ENCODE measurements at regions not wholly inside any gene's neighbourhood (a gene's known extent, or its start where the extent isn't known, plus 50 kb on each side); places are given as distances from the start of the nearest gene placed in this dataset.

GRCh38 chr22:48630433-48630754, 1197.3 kb downstream of the BRD1 start:
- Histone ChIP-seq H3K9me2 (replicated peaks; ENCODE audit: insufficient read depth, low read length) (no peaks in the 10 kb centered on the region), H3K4me2 (ENCODE audit: low read depth, low read length, poor library complexity, severe bottlenecking) (no peak overlapping the region), H3K4me3 (ENCODE audit: insufficient read depth, low read length, poor library complexity, severe bottlenecking) (no peak overlapping the region), H4K20me1 (ENCODE audit: low read depth, low read length) (no peaks in the 10 kb centered on the region), H3K27me3 (ENCODE audit: low read length) (no peaks in the 10 kb centered on the region), H3K36me3 (ENCODE audit: low read length) (no peaks in the 10 kb centered on the region), H3K9me3 (ENCODE audit: insufficient read depth, low read length) (no peaks in the 10 kb centered on the region), H3K27ac (ENCODE audit: low read depth, low read length) (no peak overlapping the region), H2AFZ (ENCODE audit: low read depth, low read length, severe bottlenecking) (no peak overlapping the region), H3K9ac (ENCODE audit: low read length) (no peak overlapping the region), H3F3A (ENCODE audit: insufficient read depth) (no peaks in the 10 kb centered on the region), H3K79me2 (ENCODE audit: insufficient read depth, low read length) (no peaks in the 10 kb centered on the region)
- TF ChIP-seq EZH2phosphoT487 (conservative IDR thresholded peaks at IDR 0.05; ENCODE audit: low read length) (no peak), CTCF (IDR thresholded peaks at IDR 0.05; ENCODE audit: insufficient read depth, low read length, poor library complexity, severe bottlenecking) (no peak)

GRCh38 chr22:48629631-48630432, 1197.8 kb downstream of the BRD1 start:
- H3K9me3 ChIP-seq (ENCODE audit: insufficient read depth, low read length): no peaks in the 10 kb centered on the region
- no peak overlapping the region for H3K27ac ChIP-seq (ENCODE audit: low read depth, low read length)
- no peaks in the 10 kb centered on the region for H3K27me3 ChIP-seq (ENCODE audit: low read length)
- no peak overlapping the region for H3K4me3 ChIP-seq (ENCODE audit: insufficient read depth, low read length, poor library complexity, severe bottlenecking)
- H3K4me2 ChIP-seq (ENCODE audit: low read depth, low read length, poor library complexity, severe bottlenecking): no peak overlapping the region
- no peaks in the 10 kb centered on the region for H3F3A ChIP-seq (ENCODE audit: insufficient read depth)
- H3K79me2 ChIP-seq (ENCODE audit: insufficient read depth, low read length): no peaks in the 10 kb centered on the region
- H4K20me1 ChIP-seq (ENCODE audit: low read depth, low read length): no peaks in the 10 kb centered on the region
- no peaks in the 10 kb centered on the region for H3K9me2 ChIP-seq (replicated peaks; ENCODE audit: insufficient read depth, low read length)
- no peak for TF ChIP-seq EZH2phosphoT487 (conservative IDR thresholded peaks at IDR 0.05; ENCODE audit: low read length)
- TF ChIP-seq CTCF (IDR thresholded peaks at IDR 0.05; ENCODE audit: insufficient read depth, low read length, poor library complexity, severe bottlenecking): no peak
- no peak overlapping the region for H2AFZ ChIP-seq (ENCODE audit: low read depth, low read length, severe bottlenecking)
- H3K9ac ChIP-seq (ENCODE audit: low read length): no peak overlapping the region
- no peaks in the 10 kb centered on the region for H3K36me3 ChIP-seq (ENCODE audit: low read length)

GRCh38 chr22:48628891-48629543, 1198.7 kb downstream of the BRD1 start:
- Histone ChIP-seq H3K9me3 (ENCODE audit: insufficient read depth, low read length) (no peaks in the 10 kb centered on the region), H3K79me2 (ENCODE audit: insufficient read depth, low read length) (no peaks in the 10 kb centered on the region), H3K9me2 (replicated peaks; ENCODE audit: insufficient read depth, low read length) (no peaks in the 10 kb centered on the region), H3F3A (ENCODE audit: insufficient read depth) (no peaks in the 10 kb centered on the region), H4K20me1 (ENCODE audit: low read depth, low read length) (no peaks in the 10 kb centered on the region), H2AFZ (ENCODE audit: low read depth, low read length, severe bottlenecking) (no peak overlapping the region), H3K9ac (ENCODE audit: low read length) (no peak overlapping the region), H3K4me2 (ENCODE audit: low read depth, low read length, poor library complexity, severe bottlenecking) (no peak overlapping the region), H3K4me3 (ENCODE audit: insufficient read depth, low read length, poor library complexity, severe bottlenecking) (no peak overlapping the region), H3K27me3 (ENCODE audit: low read length) (no peaks in the 10 kb centered on the region), H3K27ac (ENCODE audit: low read depth, low read length) (no peak overlapping the region), H3K36me3 (ENCODE audit: low read length) (no peaks in the 10 kb centered on the region)
- no peak for TF ChIP-seq EZH2phosphoT487 (conservative IDR thresholded peaks at IDR 0.05; ENCODE audit: low read length)
- no peak for TF ChIP-seq CTCF (IDR thresholded peaks at IDR 0.05; ENCODE audit: insufficient read depth, low read length, poor library complexity, severe bottlenecking)
